Activated T-helper 9 cell treated with anti-CD3 and anti-CD28 coated beads, Interleukin-2, amount 50 U/mL, for 16 hours (primary cell): ENCODE measurements at regions not wholly inside any gene's neighbourhood (a gene's known extent, or its start where the extent isn't known, plus 50 kb on each side); places are given as distances from the start of the nearest gene placed in this dataset.

ENCODE experiments used
- DNase-seq: peaks from one replicate; pipeline ENCODE4 v3.0.0-alpha.2; 2020; ENCODE audit warnings: low read depth

GRCh38 chr10:69684020-69684980 is 54.3 kb downstream of the FAM241B start:
- DNase-seq: no peak

DNA sequence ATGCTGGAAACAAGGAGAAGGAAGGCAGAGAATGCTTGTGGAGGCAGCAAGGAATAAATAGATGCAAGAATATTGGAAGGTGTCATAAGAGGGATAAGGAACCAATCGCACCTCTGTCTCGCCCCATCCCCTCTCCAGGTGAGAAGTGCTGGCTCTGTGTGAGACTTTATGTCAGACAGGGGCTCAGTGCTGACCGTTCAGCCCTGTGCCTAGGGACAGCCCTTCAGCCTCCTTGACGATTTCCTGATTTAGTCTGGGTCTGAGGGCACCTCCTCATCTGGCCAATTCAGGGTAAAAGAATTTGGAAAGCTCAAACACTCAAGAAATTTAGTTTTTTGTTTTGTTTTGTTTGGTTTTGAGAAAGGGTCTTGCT is 54.9 kb downstream of the FAM241B start:
- DNase-seq: no peak

DNA sequence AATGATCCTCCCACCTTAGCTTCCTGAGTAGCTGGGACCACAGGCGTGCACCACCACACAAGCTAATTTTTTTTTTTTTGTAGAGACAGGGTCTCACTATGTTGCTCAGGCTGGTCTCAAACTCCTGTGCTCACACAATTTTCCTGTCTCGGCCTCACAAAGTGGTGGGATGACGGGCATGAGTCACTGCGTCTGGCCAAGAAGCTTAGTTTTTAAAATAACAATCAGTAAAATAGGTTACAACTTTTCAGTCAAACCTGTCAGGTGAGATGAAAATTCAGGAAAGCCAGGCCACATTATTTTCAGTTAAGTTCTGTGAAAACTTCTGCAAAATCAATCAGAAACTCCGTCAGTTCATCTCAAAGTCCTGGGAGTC is 55.4 kb downstream of the FAM241B start:
- no peak for DNase-seq

DNA sequence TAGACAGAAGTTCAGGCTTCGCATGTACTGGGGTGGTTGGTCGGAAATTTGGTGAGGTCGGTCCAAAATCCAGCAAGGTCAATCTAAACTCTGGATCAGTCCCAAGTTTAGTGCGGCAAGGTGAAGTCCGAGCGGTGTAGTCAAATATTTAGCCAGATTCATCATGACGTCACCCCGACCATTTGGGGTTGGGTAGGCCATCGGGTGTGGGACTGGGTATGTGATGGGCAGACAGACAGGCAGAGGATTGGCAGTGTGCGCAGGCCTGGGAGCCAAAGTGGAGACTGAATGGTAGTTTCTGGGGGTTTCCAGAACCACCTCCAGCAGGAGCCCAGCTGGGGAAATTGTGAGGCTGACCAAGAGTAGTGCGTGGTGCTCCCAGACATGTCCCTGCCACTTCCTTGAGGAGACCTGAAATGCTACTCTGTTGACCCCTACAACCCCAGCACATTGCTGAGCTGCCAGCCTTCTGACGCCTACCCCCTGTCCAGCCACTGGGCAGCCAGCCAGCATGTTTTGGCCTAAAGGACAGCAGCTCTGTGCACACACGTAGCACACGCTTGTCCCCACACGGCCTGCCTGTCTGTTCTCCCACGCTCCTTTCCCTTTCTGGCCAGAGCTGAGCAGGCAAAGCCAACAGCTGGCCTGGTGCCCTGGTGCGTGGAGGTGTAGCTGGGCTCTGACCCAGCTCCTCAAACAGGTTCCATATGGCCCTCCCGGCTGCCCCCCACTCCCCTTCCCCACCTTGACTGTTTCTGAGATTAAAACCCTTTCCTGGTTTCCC is 55.9 kb downstream of the FAM241B start:
- DNase-seq: no peak

- no peak for DNase-seq
Observed at GRCh38 chr10:69686866-69687265, 56.8 kb downstream of the FAM241B start.

DNA sequence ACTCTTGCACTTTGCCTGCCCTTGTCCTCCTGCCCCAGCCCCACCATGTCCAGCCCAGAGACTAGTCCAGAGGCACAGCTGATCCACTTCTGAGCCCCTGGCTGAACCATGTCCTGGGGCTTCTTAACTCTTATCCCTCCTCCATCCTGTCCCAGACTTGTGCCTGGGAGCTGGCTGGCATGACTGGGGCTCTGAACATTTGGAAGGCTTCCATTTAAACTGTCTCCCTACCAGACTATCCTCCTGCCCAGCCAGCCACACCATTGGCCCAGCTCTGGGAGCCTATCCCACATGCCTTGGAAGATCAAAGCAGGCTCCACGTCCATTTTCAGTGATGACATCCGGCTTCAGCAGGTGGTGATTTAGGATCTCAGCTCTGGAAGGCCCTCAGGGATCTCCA is 57.4 kb downstream of the FAM241B start:
- no peak for DNase-seq

DNA sequence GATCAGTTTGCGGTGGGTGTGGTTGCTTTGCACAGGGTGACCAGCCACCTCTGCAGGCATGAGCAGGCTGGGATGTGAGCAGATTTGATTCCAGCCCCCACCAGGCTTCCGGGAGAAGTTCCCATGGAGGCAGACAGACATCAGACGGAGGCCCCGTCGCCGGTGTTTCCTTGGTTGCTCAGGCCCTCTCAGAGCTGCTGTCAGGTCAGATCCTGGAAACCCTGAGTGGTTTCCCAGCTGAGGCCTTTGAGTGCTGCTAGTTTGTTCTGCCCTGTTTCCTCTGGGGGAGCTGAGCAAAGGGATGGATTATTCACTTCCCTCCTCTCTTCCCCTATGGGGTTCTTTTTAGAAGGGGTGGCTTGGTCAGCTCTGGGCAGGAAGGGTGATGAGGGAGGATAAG is 62.2 kb downstream of the FAM241B start:
- DNase-seq: no peak

GRCh38 chr10:69692891-69693290 is 62.8 kb downstream of the FAM241B start:
- no peak for DNase-seq

GRCh38 chr10:69693886-69694285 is 63.8 kb downstream of the FAM241B start:
- no peak for DNase-seq

DNA sequence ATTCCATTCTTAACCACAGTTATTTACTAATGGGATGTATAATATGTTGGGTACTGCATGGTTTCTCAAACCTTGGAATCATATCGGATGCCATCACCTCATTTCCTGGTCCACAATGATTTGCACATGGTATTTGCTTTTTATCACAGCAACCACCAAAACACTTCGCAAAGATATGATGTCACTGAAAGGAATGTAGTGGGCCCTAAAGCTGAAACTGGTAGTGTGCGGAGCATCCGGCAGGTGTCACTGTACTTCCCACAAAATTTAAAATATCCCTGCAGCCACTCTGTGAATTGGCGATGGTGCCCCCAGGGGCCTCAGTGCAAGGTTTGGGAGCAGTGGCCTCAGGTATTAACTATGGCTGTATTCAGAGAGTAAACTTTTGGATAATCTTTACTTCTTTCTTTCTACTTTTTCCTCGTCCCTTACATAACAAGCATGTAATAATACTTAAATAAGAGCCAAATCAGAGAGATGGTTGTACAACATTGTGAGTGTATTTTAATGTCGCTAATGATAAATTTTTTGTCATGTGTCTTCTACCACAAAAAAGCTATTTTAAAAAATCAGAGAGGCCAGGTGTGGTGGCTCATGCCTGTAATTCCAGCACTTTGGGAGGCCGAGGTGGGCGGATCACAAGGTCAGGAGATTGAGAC is 66.2 kb downstream of the FAM241B start:
- no peak for DNase-seq

DNA sequence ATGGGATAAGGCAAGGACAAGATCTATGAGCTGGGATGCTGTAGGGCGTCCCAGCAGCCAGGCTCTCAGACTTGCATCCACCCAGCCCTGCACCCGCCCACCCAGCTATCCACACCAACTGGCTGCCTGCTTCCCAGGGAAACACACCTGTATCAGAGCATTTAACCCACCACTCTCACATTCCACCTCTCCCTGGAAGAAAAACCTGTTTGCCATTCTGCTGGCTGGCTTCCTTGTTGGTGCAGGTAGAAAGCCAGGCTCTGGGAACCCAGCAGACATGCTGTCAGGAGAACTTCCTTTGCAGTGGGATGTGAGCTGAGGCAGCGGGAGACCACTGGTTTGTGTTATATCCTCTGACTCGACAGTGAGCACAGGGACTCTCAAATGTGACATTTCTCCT is 67.0 kb downstream of the FAM241B start:
- no peak for DNase-seq

DNA sequence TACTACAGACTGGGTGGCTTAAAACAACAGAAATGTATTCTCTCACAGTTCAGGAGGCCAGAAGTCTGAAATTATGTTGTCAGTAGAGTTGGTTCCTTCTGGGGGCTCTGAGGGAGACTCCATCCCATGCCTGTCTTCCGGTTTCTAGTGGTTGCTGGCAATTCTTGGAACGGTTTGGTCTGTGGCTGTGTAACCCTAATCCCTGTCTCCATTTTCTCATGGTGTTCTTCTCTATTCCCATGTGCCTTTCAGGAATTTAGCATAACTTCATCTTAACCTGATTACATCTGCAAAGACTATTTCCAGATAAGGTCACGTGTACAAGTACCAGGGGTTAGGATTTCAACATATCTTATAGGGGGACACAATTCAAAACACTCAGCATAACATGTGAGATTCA is 73.2 kb downstream of the FAM241B start:
- no peak for DNase-seq

DNA sequence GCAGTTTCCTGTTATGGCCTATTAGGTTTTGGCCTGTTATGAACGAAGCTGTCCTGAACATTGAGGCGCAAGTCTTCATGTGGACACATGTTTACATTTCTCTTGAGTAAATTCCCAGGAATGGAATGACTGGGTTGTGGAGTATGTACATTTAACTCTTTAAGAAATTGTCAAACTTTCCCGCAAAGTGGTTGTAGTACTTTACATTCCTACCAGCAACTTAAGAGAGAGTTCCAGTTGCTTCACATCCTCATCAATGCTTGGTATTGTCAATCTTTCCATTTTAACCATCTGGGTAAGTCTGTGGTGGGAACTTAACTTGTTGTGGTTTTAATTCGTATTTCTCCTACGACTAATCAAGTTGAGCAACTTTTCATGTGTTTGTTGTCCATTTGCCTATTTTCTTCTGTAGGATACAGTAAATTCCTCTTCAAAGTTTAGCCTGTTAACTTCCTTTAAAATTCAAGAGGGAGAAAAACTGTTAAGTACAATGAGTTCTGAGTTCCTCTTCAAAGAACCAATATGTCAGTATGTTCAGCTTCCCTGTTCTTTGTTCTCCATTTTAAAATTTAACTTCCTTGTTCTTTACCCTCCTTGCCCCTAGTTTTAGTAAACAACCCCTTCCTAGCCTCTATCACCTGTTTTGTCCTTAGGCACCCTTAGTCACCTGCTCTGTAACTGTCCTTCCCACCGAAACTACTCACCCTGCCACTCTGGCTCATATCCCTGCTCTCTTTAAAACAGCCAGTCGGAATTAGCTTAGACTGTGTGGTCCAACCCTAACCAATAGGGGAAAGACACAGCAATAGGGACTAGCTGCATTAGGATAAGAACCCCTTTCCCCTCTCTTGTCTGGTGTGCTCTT is 74.0 kb downstream of the FAM241B start:
- DNase-seq: no peak

- DNase-seq: no peak
Observed at GRCh38 chr10:69709366-69709941, 79.4 kb downstream of the FAM241B start.

DNA sequence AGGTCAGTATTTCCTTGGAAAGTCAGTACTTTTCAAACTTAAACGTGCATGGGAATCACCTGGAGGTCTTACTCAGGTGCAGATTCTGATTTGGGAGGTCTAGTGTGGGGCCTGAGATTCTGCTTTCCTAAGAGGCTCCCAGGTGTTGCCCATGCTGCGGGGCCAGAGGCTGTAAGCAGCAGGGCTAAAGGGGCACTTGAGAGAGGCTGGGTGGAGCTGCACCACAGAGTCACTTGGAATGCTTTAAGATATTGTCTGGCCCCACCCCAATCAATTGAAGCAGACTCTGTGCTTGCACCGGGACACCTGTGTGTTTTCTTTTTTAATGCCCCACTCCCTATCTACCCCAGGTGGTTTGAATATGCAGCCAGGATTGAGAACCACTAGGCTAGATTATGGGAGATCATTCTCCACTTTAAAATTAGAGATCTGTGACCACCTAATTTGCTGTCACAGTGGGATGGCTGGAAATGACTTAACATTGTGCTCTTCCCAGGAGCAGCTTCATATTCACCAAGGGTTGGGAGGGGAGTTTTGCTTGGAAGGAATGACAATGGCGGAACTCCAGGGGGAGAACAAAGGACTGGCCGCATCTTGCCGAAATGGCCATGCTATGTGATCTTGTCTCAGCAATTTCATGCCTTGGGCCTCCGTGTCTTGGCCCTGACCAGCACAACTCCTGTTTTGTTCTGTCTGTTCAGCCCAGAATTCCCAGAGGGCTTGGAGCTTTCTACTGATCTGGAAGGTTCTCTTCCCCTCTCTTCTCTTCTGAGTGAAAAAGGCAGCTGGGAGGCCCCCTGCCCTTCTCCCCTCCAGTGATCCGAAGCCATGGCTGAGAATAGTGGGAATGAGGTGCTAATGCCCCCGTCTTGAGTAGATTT is 80.2 kb downstream of the FAM241B start:
- DNase-seq: no peak

GRCh38 chr10:69712342-69712741 is 82.3 kb downstream of the FAM241B start:
- DNase-seq: no peak

GRCh38 chr10:69714572-69714971 is 84.5 kb downstream of the FAM241B start:
- DNase-seq: no peak

- no peak for DNase-seq
Observed at GRCh38 chr10:69715156-69715898, 85.3 kb downstream of the FAM241B start.

DNA sequence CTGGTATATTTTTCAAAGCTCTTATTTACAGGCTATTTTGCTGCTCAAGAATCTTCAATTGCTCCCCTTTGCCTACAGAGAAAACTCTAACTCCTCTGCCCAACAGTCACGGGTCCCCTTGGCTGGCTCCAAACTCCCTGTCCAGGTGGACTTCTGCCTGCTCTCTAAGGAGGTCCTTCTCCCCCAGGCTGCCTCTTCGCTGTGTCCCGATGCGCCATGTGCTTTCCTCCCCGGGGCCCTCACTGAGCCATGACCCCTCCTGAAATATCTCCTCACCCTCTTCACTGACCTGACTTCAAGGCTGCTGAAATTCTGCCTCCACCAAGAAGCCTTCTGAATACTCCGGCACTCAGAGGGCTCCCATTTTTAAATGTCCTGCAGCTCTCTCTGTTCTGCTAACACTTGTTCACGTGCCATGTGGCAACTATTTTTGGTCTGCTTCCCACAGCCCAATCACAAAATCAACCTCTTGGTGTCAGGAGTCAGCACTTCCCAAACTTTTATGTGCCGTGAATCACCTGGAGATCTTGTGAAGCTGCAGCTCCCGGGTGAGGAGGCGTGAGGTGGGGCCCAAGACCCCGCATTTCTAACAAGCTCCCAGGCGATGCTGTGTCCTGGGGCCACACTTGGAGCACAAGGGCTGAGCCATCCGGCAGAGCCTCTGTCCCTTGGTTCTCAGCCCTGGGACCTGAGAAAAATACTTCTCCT is 85.7 kb upstream of the COL13A1 start:
- DNase-seq: no peak
